Mucosa of descending colon (tissue), 3 donors: ENCODE measurements at regions not wholly inside any gene's neighbourhood (a gene's known extent, or its start where the extent isn't known, plus 50 kb on each side); places are given as distances from the start of the nearest gene placed in this dataset.

Experiments
- ATAC-seq: fragments of 200-7000 bp; cut with Tn5 transposase; one replicate; pipeline ENCODE4 v1.9.1; 2020; ENCODE audit warnings: mild to moderate bottlenecking, moderate library complexity
- DNase-seq, 3 donors: peaks; one replicate each; pipeline ENCODE4 v3.0.0-alpha.2; 2020
- H3K36me3 ChIP-seq: fragments of 200-600 bp; one replicate; pipeline ENCODE4 v1.8.0; 2021; ENCODE audit warnings: low read depth, mild to moderate bottlenecking
- H3K4me1 ChIP-seq: fragments of 200-600 bp; one replicate; pipeline ENCODE4 v1.8.0; 2021; ENCODE audit warnings: low read depth, mild to moderate bottlenecking
- H3K4me3 ChIP-seq: fragments of 200-600 bp; one replicate; pipeline ENCODE4 v1.8.0; 2021; ENCODE audit warnings: mild to moderate bottlenecking
- H3K9me3 ChIP-seq: fragments of 200-600 bp; one replicate; pipeline ENCODE4 v1.8.0; 2021; ENCODE audit warnings: mild to moderate bottlenecking
- intact Hi-C, 2 donors: fragments of 100-400 bp; cut with DNase I in 1 of 2; cut with micrococcal nuclease in 1 of 2; formaldehyde crosslinking; loops; one replicate each; pipeline versions ENCODE4 v1.11.0 to v1.11.1; 2022; cut with DNase I, micrococcal nuclease
- TF ChIP-seq, protein P1 (sequence below): fragments of 200-600 bp; IDR thresholded peaks from one replicate; pipeline ENCODE4 v1.8.0; 2022; ENCODE audit warnings: antibody characterized with exemption, mild to moderate bottlenecking
- donor health status: DM: no; HTN: no; CAD: no; lungs with moderate emphysema.
- donor health status: DM: no; HTN: no; CAD: no.
- donor health status: DM: no; HTN: yes; CAD: no.

DNA sequence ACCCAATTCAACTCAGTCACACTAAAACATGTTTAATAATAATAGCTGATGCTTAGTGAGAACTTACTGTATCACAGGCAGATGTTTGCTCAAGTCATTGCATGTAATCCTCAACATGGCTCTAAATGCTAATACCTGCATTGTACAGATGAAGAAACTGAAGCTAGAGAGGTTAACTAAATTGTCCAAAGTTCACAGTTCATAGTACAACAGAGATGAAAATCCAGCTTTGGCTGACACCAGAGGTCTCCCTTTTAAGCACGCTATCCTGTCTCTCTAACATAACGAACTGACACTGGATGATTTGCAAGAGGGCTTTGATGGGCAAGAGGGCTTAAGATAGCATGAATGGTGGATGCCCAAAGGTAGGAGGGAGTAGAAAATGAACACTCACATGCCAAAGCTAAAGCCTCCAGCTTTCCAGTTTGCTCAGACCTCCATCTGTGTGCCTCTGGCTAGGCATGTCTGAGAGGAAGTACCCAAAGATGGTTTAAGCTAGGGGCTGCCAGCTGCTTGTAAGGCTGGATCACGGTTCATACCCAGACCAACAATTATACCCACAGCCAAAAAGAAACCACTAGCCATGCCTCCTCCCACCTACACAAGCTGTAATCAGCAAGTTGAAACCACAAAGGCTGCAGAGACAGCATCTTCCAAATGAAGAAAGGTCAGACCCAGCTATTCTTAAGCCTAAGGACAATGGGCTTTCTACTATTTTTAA is 196.9 kb upstream of the UBL3 start:
- Histone ChIP-seq H3K9me3 (no peaks in the 10 kb centered on the region), H3K36me3 (no peaks in the 10 kb centered on the region), H3K4me1 (peaks cover 11% of the 10 kb centered on the region), H3K4me3 (no peak overlapping the region)
- no peak for DNase-seq
- TF ChIP-seq, protein P1, sequence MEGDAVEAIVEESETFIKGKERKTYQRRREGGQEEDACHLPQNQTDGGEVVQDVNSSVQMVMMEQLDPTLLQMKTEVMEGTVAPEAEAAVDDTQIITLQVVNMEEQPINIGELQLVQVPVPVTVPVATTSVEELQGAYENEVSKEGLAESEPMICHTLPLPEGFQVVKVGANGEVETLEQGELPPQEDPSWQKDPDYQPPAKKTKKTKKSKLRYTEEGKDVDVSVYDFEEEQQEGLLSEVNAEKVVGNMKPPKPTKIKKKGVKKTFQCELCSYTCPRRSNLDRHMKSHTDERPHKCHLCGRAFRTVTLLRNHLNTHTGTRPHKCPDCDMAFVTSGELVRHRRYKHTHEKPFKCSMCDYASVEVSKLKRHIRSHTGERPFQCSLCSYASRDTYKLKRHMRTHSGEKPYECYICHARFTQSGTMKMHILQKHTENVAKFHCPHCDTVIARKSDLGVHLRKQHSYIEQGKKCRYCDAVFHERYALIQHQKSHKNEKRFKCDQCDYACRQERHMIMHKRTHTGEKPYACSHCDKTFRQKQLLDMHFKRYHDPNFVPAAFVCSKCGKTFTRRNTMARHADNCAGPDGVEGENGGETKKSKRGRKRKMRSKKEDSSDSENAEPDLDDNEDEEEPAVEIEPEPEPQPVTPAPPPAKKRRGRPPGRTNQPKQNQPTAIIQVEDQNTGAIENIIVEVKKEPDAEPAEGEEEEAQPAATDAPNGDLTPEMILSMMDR = no peak
- intact Hi-C loops = no loop called here
- no peak for ATAC-seq

DNA sequence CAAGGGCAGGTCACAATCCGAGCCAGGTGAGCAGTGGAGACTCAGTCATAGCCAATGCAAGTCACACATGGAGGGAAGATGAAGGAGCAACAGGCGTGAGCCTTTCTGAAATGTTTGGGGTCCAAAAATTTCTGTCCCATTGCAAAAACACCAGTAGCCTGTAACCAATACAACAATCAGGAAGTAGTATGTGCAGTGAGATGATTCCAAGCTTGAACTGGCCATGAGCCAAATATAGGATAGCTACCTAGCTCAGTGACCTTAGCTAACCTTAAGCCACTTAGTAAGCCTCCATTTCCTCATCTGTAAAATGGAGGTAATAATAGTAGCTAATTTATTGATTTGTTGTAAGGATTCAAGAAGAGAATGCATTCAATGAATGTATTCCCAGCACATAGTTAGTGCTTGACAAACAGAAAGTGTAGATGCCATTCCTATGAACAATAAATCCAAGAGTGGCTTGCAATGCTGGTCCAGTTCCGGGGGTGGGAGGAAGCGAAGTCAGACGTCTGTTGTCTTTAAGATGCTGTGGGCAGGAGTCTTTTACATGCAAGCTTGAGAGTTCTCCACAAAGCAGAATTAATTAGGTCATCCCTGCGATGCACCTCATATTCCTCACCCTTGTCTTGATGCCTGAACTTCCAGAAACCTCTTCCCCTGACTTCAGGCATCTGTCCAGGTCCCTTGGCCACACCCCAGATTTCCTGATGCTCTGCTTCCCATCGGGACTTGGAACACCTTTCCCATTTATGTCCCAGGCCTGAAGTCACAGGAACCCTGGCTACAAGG is 195.7 kb upstream of the UBL3 start:
- no peak overlapping the region for H3K4me3 ChIP-seq
- peaks cover 14% of the 10 kb centered on the region for H3K4me1 ChIP-seq
- ATAC-seq = peak; percentile 35
- intact Hi-C loops = no loop called here
- no peaks in the 10 kb centered on the region for H3K9me3 ChIP-seq
- TF ChIP-seq, protein P1 = no peak
- no peaks in the 10 kb centered on the region for H3K36me3 ChIP-seq
- peak in 1 of 3 donors; percentile 36 for DNase-seq

DNA sequence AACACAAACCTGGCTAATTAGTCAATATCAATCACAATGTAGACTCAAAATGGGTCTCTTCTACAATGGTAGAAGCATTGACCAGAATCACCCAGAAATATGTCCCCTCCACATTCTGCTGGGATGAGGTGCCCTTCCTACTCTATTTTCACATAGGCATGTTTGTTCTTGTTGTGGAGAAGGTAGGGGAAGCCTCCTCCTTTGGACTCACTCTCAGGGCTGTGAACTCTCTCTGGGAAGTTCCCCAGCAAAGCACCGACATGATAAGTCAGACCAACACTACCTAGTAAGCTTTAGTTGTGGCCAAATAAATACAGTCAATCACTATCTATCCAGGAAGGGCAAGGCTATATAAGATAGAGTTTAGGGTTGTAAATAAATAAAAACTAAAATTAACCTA is 194.5 kb upstream of the UBL3 start:
- no peaks in the 10 kb centered on the region for H3K36me3 ChIP-seq
- peaks cover 14% of the 10 kb centered on the region for H3K4me1 ChIP-seq
- intact Hi-C loops = no loop called here
- TF ChIP-seq, protein P1 = no peak
- DNase-seq (no peak), ATAC-seq (peak; percentile 17)
- no peak overlapping the region for H3K4me3 ChIP-seq
- no peaks in the 10 kb centered on the region for H3K9me3 ChIP-seq

DNA sequence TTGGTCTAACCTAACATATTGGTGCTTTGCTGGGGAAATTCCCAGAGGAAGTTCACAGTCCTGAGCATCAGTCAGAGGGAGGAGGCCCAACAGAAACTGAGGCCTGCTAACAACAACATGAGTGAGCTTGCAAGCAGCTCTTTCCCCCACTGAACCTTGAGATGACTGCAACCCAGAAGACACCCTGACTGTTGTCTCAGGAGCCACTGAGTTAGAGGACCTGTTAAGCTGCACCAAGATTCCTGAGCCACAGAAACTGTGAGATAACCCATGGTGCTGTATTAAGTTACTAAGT is 193.2 kb upstream of the UBL3 start:
- intact Hi-C loops = no loop called here
- ATAC-seq (peak; percentile 80), DNase-seq (no peak)
- Histone ChIP-seq H3K4me1 (peaks cover 14% of the 10 kb centered on the region), H3K9me3 (no peaks in the 10 kb centered on the region), H3K36me3 (no peaks in the 10 kb centered on the region), H3K4me3 (no peak overlapping the region)
- TF ChIP-seq, protein P1 = no peak

DNA sequence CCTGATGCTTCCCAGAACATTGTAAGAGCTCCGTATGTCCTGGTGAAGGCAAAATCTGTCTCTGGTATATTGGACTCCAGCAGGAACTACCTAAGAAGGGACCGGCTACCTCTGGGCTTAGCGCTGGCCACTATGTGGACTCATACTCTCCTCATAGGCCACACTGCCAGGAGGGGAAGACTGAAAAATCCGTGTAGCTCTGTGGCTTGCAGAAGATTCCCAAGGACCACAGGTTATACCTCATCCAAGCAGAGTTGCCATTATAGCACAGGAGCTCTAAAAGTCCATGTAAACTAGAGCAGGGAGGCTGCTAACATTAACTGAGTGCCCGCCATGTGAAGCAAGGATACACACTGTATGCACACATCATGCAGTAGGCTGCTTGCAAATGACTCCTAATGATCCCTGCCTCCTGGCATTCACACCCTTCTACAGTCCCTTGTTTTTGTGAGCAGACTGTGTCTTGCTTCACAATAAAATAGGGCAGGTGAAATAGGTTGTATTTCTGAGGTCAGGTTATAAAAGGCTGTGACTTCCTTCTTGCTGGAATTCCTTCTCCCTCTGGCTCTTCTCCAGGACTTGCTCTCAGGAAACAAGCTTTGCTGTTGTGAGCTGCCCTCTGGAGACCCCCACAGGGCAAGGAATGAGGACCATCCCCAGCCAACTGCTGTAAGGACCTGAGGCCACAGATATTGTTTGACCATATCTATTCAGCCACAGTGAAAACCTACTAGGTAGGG is 192.6 kb upstream of the UBL3 start:
- intact Hi-C loops = no loop called here
- Histone ChIP-seq H3K4me3 (no peak overlapping the region), H3K36me3 (no peaks in the 10 kb centered on the region), H3K4me1 (peaks cover 14% of the 10 kb centered on the region), H3K9me3 (no peaks in the 10 kb centered on the region)
- peak in 2 of 3 donors; percentile 51 to 54 for DNase-seq
- ATAC-seq = peak; percentile 91
- TF ChIP-seq, protein P1 = no peak
